Gastrocnemius medialis (tissue), 4 donors: ENCODE measurements at regions not wholly inside any gene's neighbourhood (a gene's known extent, or its start where the extent isn't known, plus 50 kb on each side); places are given as distances from the start of the nearest gene placed in this dataset.

ENCODE experiments used
- ATAC-seq, 2 donors: fragments of 150-250 bp; one replicate each; pipeline ENCODE4 v1.9.1; 2016
- DNase-seq, 2 donors: peaks; one replicate each; pipeline ENCODE4 v3.0.0-alpha.2; 2019
- H3K27ac ChIP-seq, 4 donors: fragments of 200-600 bp; sonication (generic); 1 replicate in 1 of 4; 2 replicates in 3 of 4; pipeline ENCODE4 v1.5.1; 2016 to 2018; ENCODE audit warnings: mild to moderate bottlenecking in 2 of 4, moderate library complexity in 1 of 4
- H3K27me3 ChIP-seq, 3 donors: fragments of 200-600 bp; sonication (generic) in 2 of 3; 1 replicate in 1 of 3; 2 replicates in 2 of 3; pipeline versions ENCODE4 v1.5.1 to v1.6.0; 2016 to 2019; ENCODE audit warnings: mild to moderate bottlenecking in 1 of 3, moderate library complexity in 1 of 3
- H3K36me3 ChIP-seq, 2 donors: fragments of 200-600 bp; sonication (generic) in 1 of 2; one replicate each; pipeline ENCODE4 v1.5.1; 2017 to 2018
- H3K4me1 ChIP-seq, 2 donors: fragments of 200-600 bp; sonication (generic) in 1 of 2; one replicate each; pipeline ENCODE4 v1.5.1; 2016 to 2017; ENCODE audit warnings: mild to moderate bottlenecking in 2 of 2
- H3K4me3 ChIP-seq, 4 donors: fragments of 200-600 bp; sonication (generic) in 3 of 4; 1 replicate in 1 of 4; 2 replicates in 3 of 4; pipeline ENCODE4 v1.5.1; 2016 to 2019; ENCODE audit warnings: mild to moderate bottlenecking in 2 of 4
- H3K9me3 ChIP-seq, 3 donors: fragments of 200-600 bp; sonication (generic) in 2 of 3; 1 replicate in 1 of 3; 2 replicates in 2 of 3; pipeline ENCODE4 v1.5.1; 2016 to 2019
- POLR2A ChIP-seq, 2 donors: fragments of 450-650 bp; IDR thresholded peaks; one replicate each; pipeline ENCODE4 v1.6.1; 2017; ENCODE audit warnings: antibody characterized with exemption in 2 of 2, mild to moderate bottlenecking in 2 of 2, moderate library complexity in 2 of 2
- in situ Hi-C, 4 donors: fragments of 200-750 bp; cut with MboI; loops; one replicate each; pipeline versions ENCODE4 v1.15.0 to v1.8.0; 2017; ENCODE audit warnings: low sequenced_read_pairs in 4 of 4
- intact Hi-C: fragments of 100-400 bp; cut with DNase I; formaldehyde crosslinking; loops from one replicate; pipeline ENCODE4 v1.15.1; 2023; ENCODE audit warnings: low total_unique reads
- TF ChIP-seq, protein P1 (sequence below), 5 experiments: fragments of 450-650 bp in 3 of 5; fragments of 200-600 bp in 2 of 5; sonication (generic) in 2 of 5; IDR thresholded peaks in 4 of 5; conservative IDR thresholded peaks in 1 of 5; 1 replicate in 4 of 5; 2 replicates in 1 of 5; pipeline ENCODE4 v1.5.1; 2016 to 2019; ENCODE audit warnings: antibody characterized with exemption in 5 of 5, mild to moderate bottlenecking in 3 of 5, moderate library complexity in 3 of 5

DNA sequence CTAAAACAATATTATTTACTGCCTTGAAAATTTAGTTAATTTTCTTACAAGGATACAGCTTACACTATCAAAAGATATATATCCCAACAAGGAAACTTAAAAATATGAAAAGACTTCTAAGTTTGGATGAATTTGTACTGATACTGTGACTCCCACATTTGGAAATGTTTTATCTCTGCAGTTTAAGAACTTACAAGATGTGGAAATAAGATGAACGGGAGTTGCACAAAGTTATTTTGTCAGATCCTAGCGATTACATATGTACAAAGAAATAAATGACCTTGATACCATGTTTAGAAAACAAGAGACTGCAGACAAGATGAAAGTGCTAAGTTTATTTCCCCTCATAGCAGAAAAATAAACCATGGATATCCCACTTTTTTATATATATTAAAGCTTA, 103.7 kb upstream of the TMEM106B start:
- H3K36me3 ChIP-seq: no peaks in the 10 kb centered on the region
- TF ChIP-seq, protein P1, sequence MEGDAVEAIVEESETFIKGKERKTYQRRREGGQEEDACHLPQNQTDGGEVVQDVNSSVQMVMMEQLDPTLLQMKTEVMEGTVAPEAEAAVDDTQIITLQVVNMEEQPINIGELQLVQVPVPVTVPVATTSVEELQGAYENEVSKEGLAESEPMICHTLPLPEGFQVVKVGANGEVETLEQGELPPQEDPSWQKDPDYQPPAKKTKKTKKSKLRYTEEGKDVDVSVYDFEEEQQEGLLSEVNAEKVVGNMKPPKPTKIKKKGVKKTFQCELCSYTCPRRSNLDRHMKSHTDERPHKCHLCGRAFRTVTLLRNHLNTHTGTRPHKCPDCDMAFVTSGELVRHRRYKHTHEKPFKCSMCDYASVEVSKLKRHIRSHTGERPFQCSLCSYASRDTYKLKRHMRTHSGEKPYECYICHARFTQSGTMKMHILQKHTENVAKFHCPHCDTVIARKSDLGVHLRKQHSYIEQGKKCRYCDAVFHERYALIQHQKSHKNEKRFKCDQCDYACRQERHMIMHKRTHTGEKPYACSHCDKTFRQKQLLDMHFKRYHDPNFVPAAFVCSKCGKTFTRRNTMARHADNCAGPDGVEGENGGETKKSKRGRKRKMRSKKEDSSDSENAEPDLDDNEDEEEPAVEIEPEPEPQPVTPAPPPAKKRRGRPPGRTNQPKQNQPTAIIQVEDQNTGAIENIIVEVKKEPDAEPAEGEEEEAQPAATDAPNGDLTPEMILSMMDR (IDR thresholded peaks at IDR 0.05 in 4 of 5, conservative IDR thresholded peaks at IDR 0.05 in 1 of 5): no peak
- TF ChIP-seq POLR2A (IDR thresholded peaks at IDR 0.05): no peak
- H3K4me3 ChIP-seq: no peak overlapping the region
- peaks cover 2 to 12% (median 8%) of the 10 kb centered on the region in 3 donors for H3K27me3 ChIP-seq
- no peak for ATAC-seq
- in situ Hi-C loops: no loop called here
- H3K4me1 ChIP-seq: no peaks in the 10 kb centered on the region
- intact Hi-C loops: no loop called here
- DNase-seq: no peak
- no peaks in the 10 kb centered on the region for H3K9me3 ChIP-seq
- H3K27ac ChIP-seq: no peak overlapping the region

DNA sequence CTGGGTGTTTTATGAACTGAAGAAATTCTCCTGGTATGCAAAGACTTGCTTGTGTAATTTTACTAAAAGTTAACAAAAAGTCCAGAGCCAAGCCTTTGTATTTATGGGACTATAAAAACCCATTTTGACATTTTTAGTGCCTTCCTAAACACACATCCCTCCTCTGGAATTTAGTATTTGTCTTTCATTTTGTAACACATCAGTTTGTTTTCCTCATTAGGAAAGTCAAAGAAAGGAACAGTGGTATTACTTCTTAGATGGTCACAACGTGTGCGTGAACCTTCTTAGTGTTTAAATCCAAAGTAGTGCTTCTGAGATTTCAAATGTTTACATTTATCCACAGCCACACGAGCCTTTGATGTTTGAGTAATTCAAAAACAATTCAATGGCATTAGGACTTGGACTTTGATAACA, 103.2 kb upstream of the TMEM106B start:
- in situ Hi-C loops: no loop called here
- Histone ChIP-seq H3K4me1 (no peaks in the 10 kb centered on the region), H3K36me3 (no peaks in the 10 kb centered on the region), H3K9me3 (no peaks in the 10 kb centered on the region), H3K27ac (no peak overlapping the region), H3K27me3 (peaks cover 3 to 12% (median 8%) of the 10 kb centered on the region in 3 donors), H3K4me3 (no peak overlapping the region)
- no peak for TF ChIP-seq POLR2A (IDR thresholded peaks at IDR 0.05)
- TF ChIP-seq, protein P1 (IDR thresholded peaks at IDR 0.05 in 4 of 5, conservative IDR thresholded peaks at IDR 0.05 in 1 of 5): no peak
- ATAC-seq (no peak), DNase-seq (no peak)
- intact Hi-C loops: no loop called here

DNA sequence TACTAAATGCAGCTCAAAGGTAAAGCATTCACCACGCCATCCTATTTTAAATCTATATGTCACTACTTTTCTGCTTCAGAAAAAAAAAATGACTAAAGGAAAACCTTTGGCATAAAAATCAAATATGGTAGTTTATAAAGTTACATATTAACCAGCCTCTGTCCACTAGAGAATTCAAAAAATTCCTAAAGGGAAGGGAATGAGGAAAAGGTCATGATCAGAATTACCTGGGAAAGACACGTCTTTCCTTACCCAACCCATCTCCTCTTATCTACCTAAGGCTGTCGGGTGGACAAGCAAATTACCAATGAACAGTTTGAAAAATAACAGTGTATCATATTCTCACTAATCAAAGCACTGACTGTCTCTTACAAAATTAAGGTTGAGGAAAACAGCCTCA, 100.7 kb upstream of the TMEM106B start:
- in situ Hi-C loops: no loop called here
- intact Hi-C loops: no loop called here

DNA sequence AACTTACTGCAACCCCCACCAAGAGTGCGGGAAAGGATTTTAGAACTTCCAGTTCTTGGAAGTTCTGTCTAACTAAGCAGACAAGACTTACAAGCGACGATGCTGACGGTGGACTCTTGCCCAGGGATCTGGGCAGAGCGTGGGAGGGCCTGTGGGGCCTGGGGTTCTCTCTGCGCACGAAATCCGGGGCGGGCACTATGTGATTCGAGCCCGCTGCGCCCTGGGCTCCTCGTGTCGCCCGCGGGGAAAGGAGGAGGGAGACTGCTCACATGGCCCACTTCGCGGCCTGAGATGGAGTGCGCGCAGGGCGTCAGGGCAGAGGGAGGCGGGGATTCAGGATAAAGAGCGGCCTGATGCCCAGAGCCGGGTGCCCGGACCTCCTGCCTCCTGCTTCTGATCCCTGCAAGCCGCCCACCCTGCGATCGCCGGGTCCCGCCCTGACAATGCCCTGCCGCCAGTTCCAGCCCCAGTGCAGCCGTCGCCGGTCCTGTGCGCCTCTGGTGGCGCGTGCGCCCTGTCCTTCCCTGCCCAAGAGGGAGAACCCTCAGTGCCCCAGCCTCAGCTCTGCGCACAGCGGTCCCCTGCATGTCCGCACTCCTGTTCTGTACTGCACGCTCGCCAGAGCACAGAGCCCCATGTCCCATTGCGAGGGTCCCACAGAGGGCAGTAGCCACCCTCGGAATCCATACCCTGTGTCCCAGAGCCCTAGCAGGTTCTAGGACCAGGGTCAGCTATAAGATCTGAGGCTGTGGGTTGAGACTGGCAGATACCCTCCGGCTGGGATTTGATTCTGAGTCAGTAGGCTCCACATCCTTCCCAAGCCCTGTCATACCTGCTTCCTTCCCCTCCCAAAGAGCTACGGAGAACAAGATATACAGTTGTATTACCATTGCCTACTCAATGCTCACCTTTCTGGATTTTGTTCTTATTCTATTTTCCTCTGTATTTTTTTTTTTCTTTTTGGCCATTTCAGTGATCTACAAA, 99.4 kb upstream of the TMEM106B start:
- no peaks in the 10 kb centered on the region for H3K9me3 ChIP-seq
- no peaks in the 10 kb centered on the region for H3K4me1 ChIP-seq
- DNase-seq (no peak), ATAC-seq (no peak)
- no peaks in the 10 kb centered on the region for H3K36me3 ChIP-seq
- in situ Hi-C loops (no loop called here), intact Hi-C loops (no loop called here)
- H3K27ac ChIP-seq: no peak overlapping the region
- peaks cover 3 to 12% (median 8%) of the 10 kb centered on the region in 3 donors for H3K27me3 ChIP-seq
- H3K4me3 ChIP-seq: no peak overlapping the region
- TF ChIP-seq, protein P1 (IDR thresholded peaks at IDR 0.05 in 4 of 5, conservative IDR thresholded peaks at IDR 0.05 in 1 of 5): no peak
- no peak for TF ChIP-seq POLR2A (IDR thresholded peaks at IDR 0.05)

More for the DNA sequence above, 100.7 kb upstream of the TMEM106B start:
- Histone ChIP-seq H3K4me3 (no peak overlapping the region), H3K36me3 (no peaks in the 10 kb centered on the region), H3K4me1 (no peaks in the 10 kb centered on the region), H3K27ac (no peak overlapping the region), H3K27me3 (peaks cover 3 to 12% (median 8%) of the 10 kb centered on the region in 3 donors), H3K9me3 (no peaks in the 10 kb centered on the region)
- no peak for TF ChIP-seq POLR2A (IDR thresholded peaks at IDR 0.05)
- TF ChIP-seq, protein P1 (IDR thresholded peaks at IDR 0.05 in 4 of 5, conservative IDR thresholded peaks at IDR 0.05 in 1 of 5): no peak
- DNase-seq (no peak), ATAC-seq (no peak)
